ENCODE measurements at regions not wholly inside any gene's neighbourhood (a gene's known extent, or its start where the extent isn't known, plus 50 kb on each side); places are given as distances from the start of the nearest gene placed in this dataset.

- TF ChIP-seq EZH2 (IDR thresholded peaks at IDR 0.05; ENCODE audit: low read depth, low read length, severe bottlenecking) (no peak), RBBP5 (IDR thresholded peaks at IDR 0.05; ENCODE audit: borderline replicate concordance, low read depth, low read length) (no peak), TAF7 (optimal IDR thresholded peaks at IDR 0.05; ENCODE audit: borderline replicate concordance, low read depth, low read length) (no peak)
These were observed 312.5 kb downstream of the PARP8 start (continued) for GRCh38 chr5:50978924-50979323.

All from H1 (cell line).